IPS-20b (cell line): ENCODE measurements at regions not wholly inside any gene's neighbourhood (a gene's known extent, or its start where the extent isn't known, plus 50 kb on each side); places are given as distances from the start of the nearest gene placed in this dataset.
"Not testable (repeated sequence)": the region's sequence is repeated elsewhere in the genome, so short reads cannot be mapped to it uniquely, and the experiment has no call there.

Experiments used
- H3K27ac ChIP-seq: one replicate; pipeline ENCODE4 v1.5.1; 2013; ENCODE audit warnings: low read length
- H3K27me3 ChIP-seq: 2 replicates; pipeline ENCODE4 v1.6.1; 2013; ENCODE audit warnings: mild to moderate bottlenecking, low read length, inconsistent platforms; ENCODE audit not compliant: insufficient read depth
- H3K36me3 ChIP-seq: 2 replicates; pipeline ENCODE4 v1.6.1; 2013; ENCODE audit warnings: low read depth, mild to moderate bottlenecking, inconsistent platforms, low read length, moderate library complexity; ENCODE audit not compliant: insufficient read depth
- H3K4me1 ChIP-seq: 2 replicates; pipeline ENCODE4 v1.6.1; 2013; ENCODE audit warnings: mild to moderate bottlenecking, control low read depth, inconsistent platforms, low read length, moderate library complexity; ENCODE audit not compliant: insufficient read depth
- H3K4me3 ChIP-seq: 2 replicates; pipeline ENCODE4 v1.5.1; 2013; ENCODE audit warnings: mild to moderate bottlenecking, low read length, inconsistent platforms
- H3K9ac ChIP-seq: 2 replicates; pipeline ENCODE4 v1.6.1; 2013; ENCODE audit warnings: low read depth, mild to moderate bottlenecking, inconsistent platforms, low read length, moderate library complexity
- H3K9me3 ChIP-seq: 2 replicates; pipeline ENCODE4 v1.6.1; 2013; ENCODE audit warnings: mild to moderate bottlenecking, low read depth, low read length, inconsistent platforms; ENCODE audit not compliant: insufficient read depth

- Histone ChIP-seq H3K9me3 (no peaks in the 10 kb centered on the region), H3K9ac (no peak overlapping the region), H3K36me3 (no peaks in the 10 kb centered on the region), H3K4me3 (no peak overlapping the region), H3K4me1 (peaks cover 19% of the 10 kb centered on the region), H3K27ac (no peak overlapping the region), H3K27me3 (no peaks in the 10 kb centered on the region)
Measured at GRCh38 chrX:113473418-113473817, 632.8 kb upstream of the AMOT start.

GRCh38 chrX:113473015-113473414 is 632.4 kb upstream of the AMOT start:
- not testable (repeated sequence) for H3K27me3 ChIP-seq, H3K27ac ChIP-seq

GRCh38 chrX:113470166-113470565 is 629.5 kb upstream of the AMOT start:
- no peaks in the 10 kb centered on the region for H3K36me3 ChIP-seq
- H3K9me3 ChIP-seq = no peaks in the 10 kb centered on the region
- no peak overlapping the region for H3K27ac ChIP-seq
- H3K4me1 ChIP-seq = peaks cover 19% of the 10 kb centered on the region
- no peaks in the 10 kb centered on the region for H3K27me3 ChIP-seq
- no peak overlapping the region for H3K9ac ChIP-seq
- H3K4me3 ChIP-seq = peak overlapping the region; percentile 7; the same call in 1 of the 2 replicates

More at GRCh38 chrX:113473015-113473414, 632.4 kb upstream of the AMOT start:
- not testable (repeated sequence) for H3K4me3 ChIP-seq, H3K9me3 ChIP-seq, H3K9ac ChIP-seq, H3K36me3 ChIP-seq
- peaks cover 19% of the 10 kb centered on the region for H3K4me1 ChIP-seq

GRCh38 chrX:113457719-113458118 is 617.1 kb upstream of the AMOT start:
- no peak overlapping the region for H3K9ac ChIP-seq
- no peak overlapping the region for H3K4me3 ChIP-seq
- no peaks in the 10 kb centered on the region for H3K36me3 ChIP-seq
- no peaks in the 10 kb centered on the region for H3K9me3 ChIP-seq
- no peak overlapping the region for H3K27ac ChIP-seq
- no peaks in the 10 kb centered on the region for H3K4me1 ChIP-seq
- H3K27me3 ChIP-seq = no peaks in the 10 kb centered on the region

- Histone ChIP-seq H3K9me3 (no peaks in the 10 kb centered on the region), H3K4me3 (no peak overlapping the region), H3K4me1 (no peaks in the 10 kb centered on the region), H3K36me3 (no peaks in the 10 kb centered on the region), H3K27ac (no peak overlapping the region), H3K9ac (no peak overlapping the region), H3K27me3 (no peaks in the 10 kb centered on the region)
Measured at GRCh38 chrX:113455582-113455981, 615.0 kb upstream of the AMOT start.

- Histone ChIP-seq H3K9ac (no peak overlapping the region), H3K4me3 (no peak overlapping the region), H3K27me3 (no peaks in the 10 kb centered on the region), H3K9me3 (no peaks in the 10 kb centered on the region), H3K36me3 (no peaks in the 10 kb centered on the region), H3K27ac (no peak overlapping the region), H3K4me1 (no peaks in the 10 kb centered on the region)
Measured at GRCh38 chrX:113429011-113429410, 588.4 kb upstream of the AMOT start.

GRCh38 chrX:113422323-113422722 is 581.7 kb upstream of the AMOT start:
- H3K27me3 ChIP-seq = no peaks in the 10 kb centered on the region
- H3K27ac ChIP-seq = no peak overlapping the region
- no peaks in the 10 kb centered on the region for H3K36me3 ChIP-seq
- H3K9ac ChIP-seq = no peak overlapping the region
- no peaks in the 10 kb centered on the region; the same call in 1 of the 2 replicates for H3K4me1 ChIP-seq
- no peaks in the 10 kb centered on the region for H3K9me3 ChIP-seq
- H3K4me3 ChIP-seq = no peak overlapping the region

GRCh38 chrX:113421432-113421831 is 580.8 kb upstream of the AMOT start:
- Histone ChIP-seq H3K27me3 (no peaks in the 10 kb centered on the region), H3K4me1 (no peaks in the 10 kb centered on the region; the same call in 1 of the 2 replicates), H3K4me3 (no peak overlapping the region), H3K9ac (no peak overlapping the region), H3K27ac (no peak overlapping the region), H3K36me3 (no peaks in the 10 kb centered on the region), H3K9me3 (no peaks in the 10 kb centered on the region)

- Histone ChIP-seq H3K9ac (no peak overlapping the region), H3K36me3 (no peaks in the 10 kb centered on the region), H3K4me3 (no peak overlapping the region), H3K27me3 (no peaks in the 10 kb centered on the region), H3K9me3 (no peaks in the 10 kb centered on the region), H3K4me1 (no peaks in the 10 kb centered on the region), H3K27ac (no peak overlapping the region)
Measured at GRCh38 chrX:113412106-113412505, 571.5 kb upstream of the AMOT start.

- Histone ChIP-seq H3K4me1 (no peaks in the 10 kb centered on the region), H3K9me3 (peaks cover 8% of the 10 kb centered on the region; the same call in 1 of the 2 replicates), H3K27ac (no peak overlapping the region), H3K9ac (no peak overlapping the region), H3K36me3 (no peaks in the 10 kb centered on the region), H3K27me3 (no peaks in the 10 kb centered on the region), H3K4me3 (no peak overlapping the region)
Measured at GRCh38 chrX:113408843-113409242, 568.2 kb upstream of the AMOT start.

GRCh38 chrX:113400193-113400704 is 559.6 kb upstream of the AMOT start:
- Histone ChIP-seq H3K4me1 (peaks cover 10% of the 10 kb centered on the region; the same call in 1 of the 2 replicates), H3K36me3 (no peaks in the 10 kb centered on the region), H3K27me3 (no peaks in the 10 kb centered on the region), H3K27ac (peak overlapping the region; percentile 77), H3K9ac (peak overlapping the region; percentile 16; the same call in 1 of the 2 replicates), H3K9me3 (peaks cover 21% of the 10 kb centered on the region), H3K4me3 (no peak overlapping the region)

GRCh38 chrX:113399506-113400192 is 559.0 kb upstream of the AMOT start:
- no peaks in the 10 kb centered on the region for H3K27me3 ChIP-seq
- H3K9ac ChIP-seq = peak overlapping the region; percentile 16; the same call in 1 of the 2 replicates
- H3K27ac ChIP-seq = peak overlapping the region; percentile 77
- no peaks in the 10 kb centered on the region for H3K36me3 ChIP-seq
- H3K4me3 ChIP-seq = no peak overlapping the region
- H3K9me3 ChIP-seq = peaks cover 20% of the 10 kb centered on the region
- peaks cover 10% of the 10 kb centered on the region; the same call in 1 of the 2 replicates for H3K4me1 ChIP-seq
